ENCODE measurements at regions not wholly inside any gene's neighbourhood (a gene's known extent, or its start where the extent isn't known, plus 50 kb on each side); places are given as distances from the start of the nearest gene placed in this dataset.

- DNase-seq (no peak), ATAC-seq (no peak)
- POLR2A ChIA-PET (ENCODE audit: unreplicated experiment) = no interaction called here
- TF ChIP-seq EZH2 (IDR thresholded peaks at IDR 0.05; ENCODE audit: low read length, unreplicated experiment) (no peak), CTCF (conservative IDR thresholded peaks at IDR 0.05; ENCODE audit: low read depth, low read length) (no peak), EZH2phosphoT487 (IDR thresholded peaks at IDR 0.05; ENCODE audit: borderline replicate concordance, low read length) (no peak)
- H3K27me3 ChIP-seq (ENCODE audit: low read length) = no peaks in the 10 kb centered on the region
- H3K4me3 ChIP-seq (ENCODE audit: low read length) = no peak overlapping the region
- no peaks in the 10 kb centered on the region for H3K9me2 ChIP-seq (replicated peaks; ENCODE audit: low read length)
- H3K9ac ChIP-seq (ENCODE audit: low read length) = no peak overlapping the region
- intact Hi-C loops (cut with micrococcal nuclease) = no loop called here
- CTCF ChIA-PET = no interaction called here
- H3K4me2 ChIP-seq (ENCODE audit: low read length) = no peak overlapping the region
- BruUV-seq (replicated peaks) = no TSS peak
- H2AFZ ChIP-seq (ENCODE audit: low read length) = no peak overlapping the region
- no peaks in the 10 kb centered on the region for H3F3A ChIP-seq (ENCODE audit: low read length, unreplicated experiment)
- no peak overlapping the region for H3K27ac ChIP-seq (ENCODE audit: low read length)
- H3K79me2 ChIP-seq (ENCODE audit: low read length) = peaks cover 29% of the 10 kb centered on the region; the same call in 1 of the 2 replicates
- peaks cover 31% of the 10 kb centered on the region for H3K4me1 ChIP-seq (ENCODE audit: insufficient read depth, low read length)
- H3K36me3 ChIP-seq (ENCODE audit: low read depth, low read length) = peaks cover 10% of the 10 kb centered on the region; the same call in 1 of the 2 replicates
- H3K9me3 ChIP-seq (ENCODE audit: low read length) = no peaks in the 10 kb centered on the region
- H4K20me1 ChIP-seq (ENCODE audit: low read length) = no peaks in the 10 kb centered on the region
These were observed 125.4 kb downstream of the RFLNA start for GRCh38 chr12:124420041-124420995.

- intact Hi-C loops (cut with micrococcal nuclease) = no loop called here
- Histone ChIP-seq H3K36me3 (ENCODE audit: low read depth, low read length) (peaks cover 10% of the 10 kb centered on the region; the same call in 1 of the 2 replicates), H3F3A (ENCODE audit: low read length, unreplicated experiment) (no peaks in the 10 kb centered on the region), H4K20me1 (ENCODE audit: low read length) (no peaks in the 10 kb centered on the region), H2AFZ (ENCODE audit: low read length) (no peak overlapping the region), H3K27me3 (ENCODE audit: low read length) (no peaks in the 10 kb centered on the region), H3K9me2 (replicated peaks; ENCODE audit: low read length) (no peaks in the 10 kb centered on the region), H3K9me3 (ENCODE audit: low read length) (no peaks in the 10 kb centered on the region), H3K4me2 (ENCODE audit: low read length) (no peak overlapping the region), H3K4me3 (ENCODE audit: low read length) (no peak overlapping the region), H3K27ac (ENCODE audit: low read length) (no peak overlapping the region), H3K4me1 (ENCODE audit: insufficient read depth, low read length) (peaks cover 31% of the 10 kb centered on the region), H3K79me2 (ENCODE audit: low read length) (peaks cover 28% of the 10 kb centered on the region; the same call in 1 of the 2 replicates), H3K9ac (ENCODE audit: low read length) (no peak overlapping the region)
- TF ChIP-seq CTCF (conservative IDR thresholded peaks at IDR 0.05; ENCODE audit: low read depth, low read length) (no peak), EZH2 (IDR thresholded peaks at IDR 0.05; ENCODE audit: low read length, unreplicated experiment) (no peak), EZH2phosphoT487 (IDR thresholded peaks at IDR 0.05; ENCODE audit: borderline replicate concordance, low read length) (no peak)
- BruUV-seq (replicated peaks) = no TSS peak
- ATAC-seq (no peak), DNase-seq (no peak)
- CTCF ChIA-PET = no interaction called here
- POLR2A ChIA-PET (ENCODE audit: unreplicated experiment) = no interaction called here
These were observed 124.6 kb downstream of the RFLNA start for GRCh38 chr12:124419292-124420040.

Measured in PC-3 (cell line).